Aorta (tissue), 5 donors: ENCODE measurements at regions not wholly inside any gene's neighbourhood (a gene's known extent, or its start where the extent isn't known, plus 50 kb on each side); places are given as distances from the start of the nearest gene placed in this dataset.

ENCODE experiments used
- ATAC-seq: fragments of 200-7000 bp; cut with Tn5 transposase; one replicate; pipeline ENCODE4 v1.9.1; 2022; ENCODE audit warnings: moderate library complexity; ENCODE audit not compliant: low FRiP score
- DNase-seq, 2 donors: peaks; one replicate each; pipeline ENCODE4 v3.0.0-alpha.2; 2020
- H3K27ac ChIP-seq, 2 donors: one replicate each; pipeline ENCODE4 v1.5.1; 2013; ENCODE audit warnings: low read length in 2 of 2, mild to moderate bottlenecking in 2 of 2, moderate library complexity in 2 of 2, control low read depth in 1 of 2, inconsistent platforms in 1 of 2, low read depth in 1 of 2
- H3K27me3 ChIP-seq, 2 donors: one replicate each; pipeline ENCODE4 v1.6.1; 2013; ENCODE audit warnings: control low read depth in 1 of 2, low read length in 1 of 2, mild to moderate bottlenecking in 1 of 2, moderate library complexity in 1 of 2; ENCODE audit not compliant: insufficient read depth in 2 of 2, control insufficient read depth in 1 of 2
- H3K36me3 ChIP-seq, 2 donors: one replicate each; pipeline ENCODE4 v1.6.1; 2013; ENCODE audit warnings: control low read depth in 1 of 2, low read length in 1 of 2, mild to moderate bottlenecking in 1 of 2; ENCODE audit not compliant: insufficient read depth in 2 of 2, control insufficient read depth in 1 of 2
- H3K4me1 ChIP-seq, 2 donors: one replicate each; pipeline ENCODE4 v1.6.1; 2013; ENCODE audit warnings: low read length in 2 of 2, control low read depth in 1 of 2, mild to moderate bottlenecking in 1 of 2, moderate library complexity in 1 of 2; ENCODE audit not compliant: insufficient read depth in 2 of 2, control insufficient read depth in 1 of 2
- H3K4me3 ChIP-seq, 2 donors: one replicate each; pipeline ENCODE4 v1.5.1; 2013; ENCODE audit warnings: low read length in 2 of 2, control low read depth in 1 of 2, mild to moderate bottlenecking in 1 of 2
- H3K9me3 ChIP-seq: one replicate; pipeline ENCODE4 v1.6.1; 2013; ENCODE audit warnings: mild to moderate bottlenecking, low read length; ENCODE audit not compliant: control insufficient read depth
- WGBS, 2 donors: extraction: QIAGEN DNeasy Blood & Tissue Kit; methylation state at CpG; one replicate each; pipeline ENCODE4 v1.1.7; 2013; 5-methylcytosine and 5-hydroxymethylcytosine counted together
- intact Hi-C, 2 donors: fragments of 100-400 bp; cut with DNase I; formaldehyde crosslinking; loops; one replicate each; pipeline versions ENCODE4 v1.14.2 to v1.15.0; 2022
- donor health status: healthy with polysubstance abuse.
- donor health status: Bipolar disorder and iron deficiency.
- donor health status: DM: no; HTN: no; CAD: no.
- donor health status: DM: no; HTN: no; CAD: no.
- donor health status: DM: yes; HTN: yes; CAD: no.

GRCh38 chr19:30167206-30167868, 204.8 kb upstream of the ZNF536 start:
- intact Hi-C loops = no loop called here
- peaks cover 1% of the 10 kb centered on the region for H3K9me3 ChIP-seq
- H3K27me3 ChIP-seq = no peaks in the 10 kb centered on the region
- no peak overlapping the region for H3K27ac ChIP-seq
- no peaks in the 10 kb centered on the region for H3K36me3 ChIP-seq
- 81 to 84% methylated on average over 14 of the region's 14 CpGs for WGBS, 2 donors
- DNase-seq (no peak), ATAC-seq (no peak)
- H3K4me3 ChIP-seq = no peak overlapping the region
- no peaks in the 10 kb centered on the region for H3K4me1 ChIP-seq

GRCh38 chr19:30167976-30168635, 204.1 kb upstream of the ZNF536 start:
- Histone ChIP-seq H3K27me3 (no peaks in the 10 kb centered on the region), H3K4me1 (no peaks in the 10 kb centered on the region), H3K4me3 (no peak overlapping the region), H3K36me3 (no peaks in the 10 kb centered on the region), H3K9me3 (peaks cover 1% of the 10 kb centered on the region), H3K27ac (no peak overlapping the region)
- intact Hi-C loops = no loop called here
- 85 to 88% methylated on average over 13 of the region's 13 CpGs for WGBS, 2 donors
- no peak for ATAC-seq
- DNase-seq = no peak

- 82 to 83% methylated on average over 5 of the region's 5 CpGs for WGBS, 2 donors
These were observed 203.4 kb upstream of the ZNF536 start for GRCh38 chr19:30168760-30169159.

GRCh38 chr19:30169196-30169900, 202.8 kb upstream of the ZNF536 start:
- ATAC-seq (no peak), DNase-seq (no peak)
- Histone ChIP-seq H3K4me1 (no peaks in the 10 kb centered on the region), H3K36me3 (no peaks in the 10 kb centered on the region), H3K9me3 (peaks cover 1% of the 10 kb centered on the region), H3K27ac (no peak overlapping the region), H3K27me3 (no peaks in the 10 kb centered on the region), H3K4me3 (no peak overlapping the region)
- intact Hi-C loops = no loop called here
- 75% methylated on average over 9 of the region's 9 CpGs for WGBS, 2 donors

More at GRCh38 chr19:30168760-30169159, 203.4 kb upstream of the ZNF536 start:
- no peaks in the 10 kb centered on the region for H3K27me3 ChIP-seq
- H3K36me3 ChIP-seq = no peaks in the 10 kb centered on the region
- ATAC-seq (no peak), DNase-seq (no peak)
- peaks cover 1% of the 10 kb centered on the region for H3K9me3 ChIP-seq
- intact Hi-C loops = no loop called here
- H3K4me3 ChIP-seq = no peak overlapping the region
- H3K27ac ChIP-seq = no peak overlapping the region
- H3K4me1 ChIP-seq = no peaks in the 10 kb centered on the region

- no peak overlapping the region for H3K27ac ChIP-seq
- H3K36me3 ChIP-seq = no peaks in the 10 kb centered on the region
- no peaks in the 10 kb centered on the region for H3K4me1 ChIP-seq
- H3K27me3 ChIP-seq = no peaks in the 10 kb centered on the region
- peaks cover 1% of the 10 kb centered on the region for H3K9me3 ChIP-seq
- 92% methylated on average over 7 of the region's 7 CpGs for WGBS, 2 donors
- no peak for ATAC-seq
- intact Hi-C loops = no loop called here
- H3K4me3 ChIP-seq = no peak overlapping the region
- DNase-seq = no peak
These were observed 202.1 kb upstream of the ZNF536 start for GRCh38 chr19:30170081-30170480.

GRCh38 chr19:30170495-30171137, 201.6 kb upstream of the ZNF536 start:
- Histone ChIP-seq H3K27ac (no peak overlapping the region), H3K4me1 (no peaks in the 10 kb centered on the region), H3K27me3 (no peaks in the 10 kb centered on the region), H3K36me3 (no peaks in the 10 kb centered on the region), H3K9me3 (peaks cover 1% of the 10 kb centered on the region), H3K4me3 (no peak overlapping the region)
- ATAC-seq (no peak), DNase-seq (no peak)
- intact Hi-C loops = no loop called here
- 90 to 94% methylated on average over 8 of the region's 8 CpGs for WGBS, 2 donors

- Histone ChIP-seq H3K27me3 (no peaks in the 10 kb centered on the region), H3K36me3 (no peaks in the 10 kb centered on the region), H3K27ac (no peak overlapping the region), H3K9me3 (peaks cover 3% of the 10 kb centered on the region), H3K4me1 (no peaks in the 10 kb centered on the region), H3K4me3 (no peak overlapping the region)
- WGBS, 2 donors = 93 to 99% methylated on average over 3 of the region's 3 CpGs
- no peak for ATAC-seq
- intact Hi-C loops = no loop called here
- DNase-seq = no peak
These were observed 201.0 kb upstream of the ZNF536 start for GRCh38 chr19:30171138-30171635.

- Histone ChIP-seq H3K36me3 (no peaks in the 10 kb centered on the region), H3K9me3 (peaks cover 3% of the 10 kb centered on the region), H3K4me3 (no peak overlapping the region), H3K4me1 (no peaks in the 10 kb centered on the region), H3K27me3 (no peaks in the 10 kb centered on the region), H3K27ac (no peak overlapping the region)
- DNase-seq (no peak), ATAC-seq (no peak)
- intact Hi-C loops = no loop called here
- WGBS, 2 donors = 70 to 78% methylated on average over 10 of the region's 10 CpGs
These were observed 200.2 kb upstream of the ZNF536 start for GRCh38 chr19:30171795-30172612.
